ENCODE measurements at regions not wholly inside any gene's neighbourhood (a gene's known extent, or its start where the extent isn't known, plus 50 kb on each side); places are given as distances from the start of the nearest gene placed in this dataset.

GRCh38 chr18:55014095-55014494 is 54.8 kb upstream of the CCDC68 start:
- 86 to 100% methylated on average over 1 of the region's 3 CpGs for WGBS, 2 experiments (ENCODE audit: insufficient coverage in 2 of 2)
- Histone ChIP-seq H3K4me3 (ENCODE audit: extremely low read depth, insufficient read depth, low read length, poor library complexity, severe bottlenecking) (no peak overlapping the region), H3K9me3 (ENCODE audit: control insufficient read depth, low read length) (no peaks in the 10 kb centered on the region)

DNA sequence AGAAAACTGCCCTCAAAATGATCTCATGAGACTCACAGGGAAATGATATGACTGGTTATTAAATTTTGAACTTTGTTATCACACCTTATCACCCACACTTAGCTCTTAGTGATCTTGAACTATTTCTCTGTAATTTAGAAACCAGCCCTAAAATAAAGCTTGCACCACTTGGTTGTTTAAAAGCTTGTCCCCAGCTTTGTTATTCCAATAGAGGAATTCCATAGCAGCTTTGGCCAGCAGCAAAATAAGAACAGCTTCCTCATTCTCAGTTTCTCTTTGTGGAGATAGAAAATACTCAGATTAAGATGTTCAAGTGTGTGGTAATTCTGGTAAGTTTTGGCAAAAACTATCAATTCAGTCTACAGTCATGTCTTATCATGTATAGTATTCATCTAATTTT is 54.4 kb upstream of the CCDC68 start:
- Histone ChIP-seq H3K9me3 (ENCODE audit: control insufficient read depth, low read length) (no peaks in the 10 kb centered on the region), H3K36me3 (ENCODE audit: control insufficient read depth, insufficient read depth, low read length) (no peaks in the 10 kb centered on the region), H3K4me1 (ENCODE audit: control insufficient read depth, insufficient read depth, low read length, poor library complexity, severe bottlenecking) (peaks cover 14% of the 10 kb centered on the region), H3K27ac (ENCODE audit: low read depth, low read length, severe bottlenecking) (no peak overlapping the region), H3K4me3 (ENCODE audit: extremely low read depth, insufficient read depth, low read length, poor library complexity, severe bottlenecking) (no peak overlapping the region)

More at GRCh38 chr18:55014095-55014494, 54.8 kb upstream of the CCDC68 start:
- H3K4me1 ChIP-seq (ENCODE audit: control insufficient read depth, insufficient read depth, low read length, poor library complexity, severe bottlenecking), result peaks cover 16% of the 10 kb centered on the region
- no peaks in the 10 kb centered on the region for H3K36me3 ChIP-seq (ENCODE audit: control insufficient read depth, insufficient read depth, low read length)
- no peak overlapping the region for H3K27ac ChIP-seq (ENCODE audit: low read depth, low read length, severe bottlenecking)

DNA sequence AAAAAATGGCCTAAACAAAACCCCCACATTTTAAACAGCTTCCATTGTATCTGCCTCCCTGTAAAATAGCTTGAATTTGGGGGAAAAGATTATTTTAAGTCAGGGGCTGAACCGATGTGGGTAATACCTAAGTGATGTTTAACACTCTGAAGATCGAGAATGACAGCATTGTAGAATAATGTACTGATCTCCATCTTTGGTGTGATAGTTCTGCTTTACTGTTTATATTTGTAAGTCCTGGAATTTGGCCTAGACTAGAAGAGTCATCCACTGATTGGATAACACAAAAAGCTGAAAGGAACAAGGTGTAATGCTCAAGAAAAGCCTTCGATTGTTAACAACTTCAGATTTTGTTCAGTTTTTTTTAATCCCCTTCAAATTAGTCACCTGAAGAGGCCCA is 53.8 kb upstream of the CCDC68 start:
- Histone ChIP-seq H3K4me3 (ENCODE audit: extremely low read depth, insufficient read depth, low read length, poor library complexity, severe bottlenecking) (no peak overlapping the region), H3K4me1 (ENCODE audit: control insufficient read depth, insufficient read depth, low read length, poor library complexity, severe bottlenecking) (peaks cover 12% of the 10 kb centered on the region), H3K27ac (ENCODE audit: low read depth, low read length, severe bottlenecking) (no peak overlapping the region), H3K36me3 (ENCODE audit: control insufficient read depth, insufficient read depth, low read length) (no peaks in the 10 kb centered on the region), H3K9me3 (ENCODE audit: control insufficient read depth, low read length) (no peaks in the 10 kb centered on the region)
- 88 to 100% methylated on average over 2 to 3 of the region's 3 CpGs for WGBS, 2 experiments (ENCODE audit: insufficient coverage in 2 of 2)

- no peak overlapping the region for H3K27ac ChIP-seq (ENCODE audit: low read depth, low read length, severe bottlenecking)
- 70 to 82% methylated on average over 4 of the region's 7 CpGs for WGBS, 2 experiments (ENCODE audit: insufficient coverage in 2 of 2)
Measured at GRCh38 chr18:55012008-55012407, 52.7 kb upstream of the CCDC68 start.

More at GRCh38 chr18:55012008-55012407, 52.7 kb upstream of the CCDC68 start:
- no peaks in the 10 kb centered on the region for H3K9me3 ChIP-seq (ENCODE audit: control insufficient read depth, low read length)
- no peak overlapping the region for H3K4me3 ChIP-seq (ENCODE audit: extremely low read depth, insufficient read depth, low read length, poor library complexity, severe bottlenecking)
- H3K4me1 ChIP-seq (ENCODE audit: control insufficient read depth, insufficient read depth, low read length, poor library complexity, severe bottlenecking), result peaks cover 12% of the 10 kb centered on the region
- no peaks in the 10 kb centered on the region for H3K36me3 ChIP-seq (ENCODE audit: control insufficient read depth, insufficient read depth, low read length)

Data from mesodermal cell (in vitro differentiated cells).